Panc1 (cell line): ENCODE measurements at regions not wholly inside any gene's neighbourhood (a gene's known extent, or its start where the extent isn't known, plus 50 kb on each side); places are given as distances from the start of the nearest gene placed in this dataset.

Experiments used
- POLR2AphosphoS5 ChIP-seq: IDR thresholded peaks from 2 replicates; pipeline ENCODE4 v1.6.1; 2012; ENCODE audit warnings: mild to moderate bottlenecking, low read depth, low read length, moderate library complexity
- SIN3A ChIP-seq: IDR thresholded peaks from 2 replicates; pipeline ENCODE4 v1.6.1; 2012; ENCODE audit warnings: low read depth, mild to moderate bottlenecking, low read length, moderate library complexity, borderline replicate concordance; ENCODE audit not compliant: insufficient read depth
- TCF7L2 ChIP-seq: IDR thresholded peaks from 2 replicates; pipeline ENCODE4 v1.6.1; 2011; ENCODE audit warnings: mild to moderate bottlenecking, low read depth, low read length, inconsistent platforms
- TF ChIP-seq, protein P1 (sequence below): fragments of 450-650 bp; IDR thresholded peaks from 2 replicates; pipeline ENCODE4 v1.5.1; 2017; ENCODE audit warnings: mild to moderate bottlenecking
- TF ChIP-seq, protein P2 (sequence below), 2 experiments: IDR thresholded peaks; 2 replicates each; pipeline ENCODE4 v1.6.1; 2011 to 2012; ENCODE audit warnings: low read depth in 2 of 2, control low read depth in 1 of 2, low read length in 1 of 2, mild to moderate bottlenecking in 1 of 2, moderate library complexity in 1 of 2; ENCODE audit not compliant: insufficient read depth in 1 of 2

DNA sequence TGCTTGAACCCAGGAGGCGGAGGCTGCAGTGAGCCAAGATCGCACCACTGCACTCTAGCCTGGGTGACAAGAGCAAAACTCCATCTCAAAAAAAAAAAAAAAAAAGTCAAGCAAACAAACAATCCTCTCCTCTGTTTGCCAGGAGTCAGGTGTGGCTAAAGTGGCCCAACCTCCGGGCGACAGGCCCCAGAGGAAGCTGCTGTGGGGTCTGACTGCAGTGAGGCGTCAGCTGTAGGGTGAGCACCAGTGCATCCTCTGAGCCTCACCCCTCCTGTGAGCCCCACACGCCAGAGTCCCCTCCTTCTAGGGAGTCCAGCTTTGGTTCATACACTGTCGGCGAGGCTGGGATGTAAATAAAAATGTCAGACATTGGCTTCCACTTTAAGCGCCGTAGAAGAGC lies 76.5 kb upstream of the HS6ST1 start:
- TF ChIP-seq SIN3A, result no peak
- TF ChIP-seq, protein P1, sequence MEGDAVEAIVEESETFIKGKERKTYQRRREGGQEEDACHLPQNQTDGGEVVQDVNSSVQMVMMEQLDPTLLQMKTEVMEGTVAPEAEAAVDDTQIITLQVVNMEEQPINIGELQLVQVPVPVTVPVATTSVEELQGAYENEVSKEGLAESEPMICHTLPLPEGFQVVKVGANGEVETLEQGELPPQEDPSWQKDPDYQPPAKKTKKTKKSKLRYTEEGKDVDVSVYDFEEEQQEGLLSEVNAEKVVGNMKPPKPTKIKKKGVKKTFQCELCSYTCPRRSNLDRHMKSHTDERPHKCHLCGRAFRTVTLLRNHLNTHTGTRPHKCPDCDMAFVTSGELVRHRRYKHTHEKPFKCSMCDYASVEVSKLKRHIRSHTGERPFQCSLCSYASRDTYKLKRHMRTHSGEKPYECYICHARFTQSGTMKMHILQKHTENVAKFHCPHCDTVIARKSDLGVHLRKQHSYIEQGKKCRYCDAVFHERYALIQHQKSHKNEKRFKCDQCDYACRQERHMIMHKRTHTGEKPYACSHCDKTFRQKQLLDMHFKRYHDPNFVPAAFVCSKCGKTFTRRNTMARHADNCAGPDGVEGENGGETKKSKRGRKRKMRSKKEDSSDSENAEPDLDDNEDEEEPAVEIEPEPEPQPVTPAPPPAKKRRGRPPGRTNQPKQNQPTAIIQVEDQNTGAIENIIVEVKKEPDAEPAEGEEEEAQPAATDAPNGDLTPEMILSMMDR, result no peak
- TF ChIP-seq, protein P2, sequence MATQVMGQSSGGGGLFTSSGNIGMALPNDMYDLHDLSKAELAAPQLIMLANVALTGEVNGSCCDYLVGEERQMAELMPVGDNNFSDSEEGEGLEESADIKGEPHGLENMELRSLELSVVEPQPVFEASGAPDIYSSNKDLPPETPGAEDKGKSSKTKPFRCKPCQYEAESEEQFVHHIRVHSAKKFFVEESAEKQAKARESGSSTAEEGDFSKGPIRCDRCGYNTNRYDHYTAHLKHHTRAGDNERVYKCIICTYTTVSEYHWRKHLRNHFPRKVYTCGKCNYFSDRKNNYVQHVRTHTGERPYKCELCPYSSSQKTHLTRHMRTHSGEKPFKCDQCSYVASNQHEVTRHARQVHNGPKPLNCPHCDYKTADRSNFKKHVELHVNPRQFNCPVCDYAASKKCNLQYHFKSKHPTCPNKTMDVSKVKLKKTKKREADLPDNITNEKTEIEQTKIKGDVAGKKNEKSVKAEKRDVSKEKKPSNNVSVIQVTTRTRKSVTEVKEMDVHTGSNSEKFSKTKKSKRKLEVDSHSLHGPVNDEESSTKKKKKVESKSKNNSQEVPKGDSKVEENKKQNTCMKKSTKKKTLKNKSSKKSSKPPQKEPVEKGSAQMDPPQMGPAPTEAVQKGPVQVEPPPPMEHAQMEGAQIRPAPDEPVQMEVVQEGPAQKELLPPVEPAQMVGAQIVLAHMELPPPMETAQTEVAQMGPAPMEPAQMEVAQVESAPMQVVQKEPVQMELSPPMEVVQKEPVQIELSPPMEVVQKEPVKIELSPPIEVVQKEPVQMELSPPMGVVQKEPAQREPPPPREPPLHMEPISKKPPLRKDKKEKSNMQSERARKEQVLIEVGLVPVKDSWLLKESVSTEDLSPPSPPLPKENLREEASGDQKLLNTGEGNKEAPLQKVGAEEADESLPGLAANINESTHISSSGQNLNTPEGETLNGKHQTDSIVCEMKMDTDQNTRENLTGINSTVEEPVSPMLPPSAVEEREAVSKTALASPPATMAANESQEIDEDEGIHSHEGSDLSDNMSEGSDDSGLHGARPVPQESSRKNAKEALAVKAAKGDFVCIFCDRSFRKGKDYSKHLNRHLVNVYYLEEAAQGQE (IDR thresholded peaks at IDR 0.05; ENCODE audit: insufficient read depth in 1 of 2, low read depth in 2 of 2, low read length in 1 of 2), result no peak
- TF ChIP-seq POLR2AphosphoS5, result no peak
- TF ChIP-seq TCF7L2, result no peak
